ENCODE measurements at regions not wholly inside any gene's neighbourhood (a gene's known extent, or its start where the extent isn't known, plus 50 kb on each side); places are given as distances from the start of the nearest gene placed in this dataset.

DNA sequence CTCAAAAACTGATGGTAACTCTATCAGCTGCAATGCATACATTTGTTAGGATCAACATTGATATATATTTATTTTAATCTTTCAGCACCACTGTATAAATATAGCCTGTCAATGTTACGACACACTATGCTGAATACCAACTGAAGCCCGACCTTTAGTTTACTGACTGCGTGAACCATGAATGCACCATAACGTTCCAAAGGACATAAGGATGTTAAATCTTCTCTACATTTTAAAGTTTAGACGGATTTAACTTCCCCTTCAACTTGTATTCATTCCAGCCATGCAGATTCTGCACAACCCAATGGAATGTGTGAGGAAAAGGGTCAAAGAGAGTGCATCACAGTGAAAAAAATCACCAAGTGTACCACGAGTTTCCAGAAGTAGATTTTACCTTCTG, 489.5 kb downstream of the IRS1 start:
- no peak for TF ChIP-seq EZH2 (conservative IDR thresholded peaks at IDR 0.05; ENCODE audit: low read depth, low read length)
- TF ChIP-seq CHCHD3 (CRISPR knock-in tag; IDR thresholded peaks at IDR 0.05), result no peak
- no peak for TF ChIP-seq MXI1 (IDR thresholded peaks at IDR 0.05; ENCODE audit: borderline replicate concordance, low read depth, low read length)
- TF ChIP-seq KLF9 (CRISPR knock-in tag; IDR thresholded peaks at IDR 0.05; ENCODE audit: low read depth), result no peak
- TF ChIP-seq EHMT2 (IDR thresholded peaks at IDR 0.05; ENCODE audit: borderline replicate concordance, low read depth, low read length), result no peak
- no peak for TF ChIP-seq ZFP36 (IDR thresholded peaks at IDR 0.05; ENCODE audit: borderline replicate concordance, low read depth, low read length, partially characterized antibody)
- no peak for TF ChIP-seq ZNF274 (CRISPR knock-in tag; IDR thresholded peaks at IDR 0.05)
- no peak for TF ChIP-seq POLR2AphosphoS5 (IDR thresholded peaks at IDR 0.05; ENCODE audit: low read depth, low read length)
